ENCODE measurements at regions not wholly inside any gene's neighbourhood (a gene's known extent, or its start where the extent isn't known, plus 50 kb on each side); places are given as distances from the start of the nearest gene placed in this dataset.

- TF ChIP-seq GATA2 (IDR thresholded peaks at IDR 0.05; ENCODE audit: low read depth, low read length) (no peak), GATA3 (IDR thresholded peaks at IDR 0.05; ENCODE audit: low read depth, low read length) (no peak)
These were observed 364.8 kb downstream of the TNS3 start for GRCh38 chr7:47217086-47217485.

Measured in SH-SY5Y (cell line).